GM23338 (cell line): ENCODE measurements at regions not wholly inside any gene's neighbourhood (a gene's known extent, or its start where the extent isn't known, plus 50 kb on each side); places are given as distances from the start of the nearest gene placed in this dataset.

Source experiments
- ATAC-seq: fragments of 200-7000 bp; cut with Tn5 transposase; 3 replicates; pipeline ENCODE4 v1.9.1; 2020
- DNase-seq: peaks from one replicate; pipeline ENCODE4 v3.0.0-alpha.2; 2015; ENCODE audit warnings: low spot score
- H2AFZ ChIP-seq: fragments of 200-600 bp; sonication (generic); 2 replicates; pipeline ENCODE4 v1.8.0; 2016; ENCODE audit warnings: antibody characterized with exemption, mild to moderate bottlenecking, moderate library complexity
- H3F3A ChIP-seq: fragments of 200-600 bp; sonication (generic); replicated peaks from 2 replicates; pipeline ENCODE4 v1.8.0; 2017; ENCODE audit warnings: antibody characterized with exemption, mixed run types, low read depth
- H3K27ac ChIP-seq: fragments of 200-600 bp; sonication (generic); 2 replicates; pipeline ENCODE4 v1.6.1; 2016; ENCODE audit warnings: low read depth
- H3K27me3 ChIP-seq: fragments of 200-600 bp; sonication (generic); 2 replicates; pipeline ENCODE4 v1.8.0; 2016; ENCODE audit warnings: mild to moderate bottlenecking, mixed run types, moderate library complexity; ENCODE audit not compliant: insufficient read depth
- H3K36me3 ChIP-seq: fragments of 200-600 bp; sonication (generic); 2 replicates; pipeline ENCODE4 v1.8.0; 2016; ENCODE audit warnings: mild to moderate bottlenecking; ENCODE audit not compliant: insufficient read depth
- H3K4me1 ChIP-seq: fragments of 200-600 bp; sonication (generic); 2 replicates; pipeline ENCODE4 v1.8.0; 2016; ENCODE audit warnings: mild to moderate bottlenecking, moderate library complexity; ENCODE audit not compliant: insufficient read depth
- H3K4me2 ChIP-seq: fragments of 200-600 bp; sonication (generic); 2 replicates; pipeline ENCODE4 v1.7.1; 2017; ENCODE audit warnings: mixed run types
- H3K4me3 ChIP-seq: fragments of 200-600 bp; sonication (generic); 2 replicates; pipeline ENCODE4 v1.6.1; 2016; ENCODE audit warnings: mixed run types
- H3K79me2 ChIP-seq: fragments of 200-600 bp; sonication (generic); replicated peaks from 2 replicates; pipeline ENCODE4 v1.8.0; 2017; ENCODE audit warnings: mild to moderate bottlenecking; ENCODE audit not compliant: insufficient read depth
- H3K9me2 ChIP-seq: fragments of 200-600 bp; sonication (generic); 2 replicates; pipeline ENCODE4 v1.8.0; 2017; ENCODE audit not compliant: insufficient read depth
- H4K20me1 ChIP-seq: fragments of 200-600 bp; sonication (generic); replicated peaks from 2 replicates; pipeline ENCODE4 v1.8.0; 2017; ENCODE audit warnings: mild to moderate bottlenecking; ENCODE audit not compliant: insufficient read depth
- H3K27ac Mint-ChIP-seq: 2 replicates; pipeline ENCODE4 v1.8.0; 2020; ENCODE audit warnings: inconsistent platforms, mild to moderate bottlenecking, moderate library complexity, mixed read lengths
- H3K27me3 Mint-ChIP-seq: 3 replicates; pipeline ENCODE4 v1.8.0; 2022; ENCODE audit warnings: low read depth, mild to moderate bottlenecking, moderate library complexity, mixed read lengths, inconsistent platforms; ENCODE audit not compliant: insufficient read depth, poor library complexity
- H3K36me3 Mint-ChIP-seq: 3 replicates; pipeline ENCODE4 v1.8.0; 2021; ENCODE audit warnings: low read depth, mild to moderate bottlenecking, inconsistent platforms, moderate library complexity, mixed read lengths
- H3K4me1 Mint-ChIP-seq: 3 replicates; pipeline ENCODE4 v1.8.0; 2020; ENCODE audit warnings: mild to moderate bottlenecking, inconsistent platforms, mixed read lengths
- H3K4me3 Mint-ChIP-seq: 3 replicates; pipeline ENCODE4 v1.8.0; 2021; ENCODE audit warnings: moderate library complexity, mild to moderate bottlenecking, inconsistent platforms, mixed read lengths
- H3K9me3 Mint-ChIP-seq: 3 replicates; pipeline ENCODE4 v1.8.0; 2020; ENCODE audit warnings: moderate library complexity, mild to moderate bottlenecking, inconsistent platforms, mixed read lengths
- CREB1 ChIP-seq: fragments of 250-450 bp; sonication (Bioruptor Pico); IDR thresholded peaks from 2 replicates; pipeline ENCODE4 v1.5.0; 2020; ENCODE audit warnings: low read depth, mild to moderate bottlenecking, moderate library complexity
- ETS1 ChIP-seq: IDR thresholded peaks from 2 replicates; pipeline ENCODE4 v1.6.1; 2016; ENCODE audit warnings: antibody characterized with exemption
- NANOG ChIP-seq: IDR thresholded peaks from 2 replicates; pipeline ENCODE4 v1.6.1; 2016; ENCODE audit warnings: antibody characterized with exemption, borderline replicate concordance
- REST ChIP-seq: IDR thresholded peaks from one replicate; pipeline ENCODE4 v1.6.1; 2018; ENCODE audit warnings: antibody characterized with exemption; ENCODE audit not compliant: unreplicated experiment
- STAT1 ChIP-seq: IDR thresholded peaks from one replicate; pipeline ENCODE4 v1.6.1; 2016; ENCODE audit warnings: antibody characterized with exemption; ENCODE audit not compliant: unreplicated experiment
- ZNF331 ChIP-seq: fragments of 250-450 bp; sonication (Bioruptor Pico); IDR thresholded peaks from 2 replicates; pipeline ENCODE4 v1.5.0; 2020; ENCODE audit warnings: low read depth, mild to moderate bottlenecking, moderate library complexity
- ZNF462 ChIP-seq: fragments of 250-450 bp; sonication (Bioruptor Pico); IDR thresholded peaks from 2 replicates; pipeline ENCODE4 v1.5.0; 2020; ENCODE audit warnings: mild to moderate bottlenecking, moderate library complexity

GRCh38 chr6:140879946-140880345 is 1252.8 kb upstream of the GJE1 start (continued):
- TF ChIP-seq ZNF462 (CRISPR knock-in tag), result no peak
- no peak for TF ChIP-seq NANOG

- no peaks in the 10 kb centered on the region for H3F3A ChIP-seq
- Mint-ChIP-seq H3K4me3 (no peak overlapping the region), H3K36me3 (peaks cover 4% of the 10 kb centered on the region; the same call in 1 of the 3 replicates), H3K4me1 (no peaks in the 10 kb centered on the region), H3K9me3 (peaks cover 22% of the 10 kb centered on the region), H3K27me3 (no peaks in the 10 kb centered on the region), H3K27ac (no peak overlapping the region)
- no peak overlapping the region for H3K4me3 ChIP-seq
- H3K9me2 ChIP-seq, result 0 out of 2 replicates have a peak, but pooled peaks cover 3% of the 10 kb centered on the region
- TF ChIP-seq ZNF331 (CRISPR knock-in tag), result no peak
- TF ChIP-seq STAT1, result no peak
- no peak for TF ChIP-seq REST
- no peak for TF ChIP-seq CREB1
- TF ChIP-seq ETS1, result no peak
- DNase-seq (no peak), ATAC-seq (no peak)
- H3K27me3 ChIP-seq, result no peaks in the 10 kb centered on the region
- no peaks in the 10 kb centered on the region for H3K79me2 ChIP-seq
- H3K27ac ChIP-seq, result no peak overlapping the region
- no peak overlapping the region for H3K4me2 ChIP-seq
- no peaks in the 10 kb centered on the region for H4K20me1 ChIP-seq
- H2AFZ ChIP-seq, result no peak overlapping the region
- no peaks in the 10 kb centered on the region for H3K4me1 ChIP-seq
- H3K36me3 ChIP-seq, result no peaks in the 10 kb centered on the region
Observed at GRCh38 chr6:140874066-140874465, 1258.7 kb upstream of the GJE1 start.
